ENCODE measurements at regions not wholly inside any gene's neighbourhood (a gene's known extent, or its start where the extent isn't known, plus 50 kb on each side); places are given as distances from the start of the nearest gene placed in this dataset.

GRCh38 chr1:113314600-113314999 is 75.7 kb upstream of the MAGI3 start:
- TF ChIP-seq POLR2AphosphoS5 (IDR thresholded peaks at IDR 0.05; ENCODE audit: low read depth, low read length): no peak
- no peak for TF ChIP-seq TAF1 (IDR thresholded peaks at IDR 0.05; ENCODE audit: borderline replicate concordance, low read depth, low read length)
